Upper lobe of right lung (tissue), 1 donor: ENCODE measurements at regions not wholly inside any gene's neighbourhood (a gene's known extent, or its start where the extent isn't known, plus 50 kb on each side); places are given as distances from the start of the nearest gene placed in this dataset.

Source experiments
- ATAC-seq: fragments of 200-7000 bp; cut with Tn5 transposase; one replicate; pipeline ENCODE4 v1.9.1; 2020; ENCODE audit warnings: mild to moderate bottlenecking, moderate library complexity
- DNase-seq: peaks from one replicate; pipeline ENCODE4 v3.0.0-alpha.2; 2020
- H3K27ac ChIP-seq: fragments of 200-600 bp; one replicate; pipeline ENCODE4 v1.8.0; 2022
- H3K27me3 ChIP-seq: fragments of 200-600 bp; one replicate; pipeline ENCODE4 v1.8.0; 2022; ENCODE audit warnings: mild to moderate bottlenecking
- H3K36me3 ChIP-seq: fragments of 200-600 bp; one replicate; pipeline ENCODE4 v1.8.0; 2022
- H3K4me1 ChIP-seq: fragments of 200-600 bp; one replicate; pipeline ENCODE4 v1.8.0; 2022
- H3K4me3 ChIP-seq: fragments of 200-600 bp; one replicate; pipeline ENCODE4 v1.8.0; 2022; ENCODE audit warnings: mild to moderate bottlenecking
- H3K9me3 ChIP-seq: fragments of 200-600 bp; one replicate; pipeline ENCODE4 v1.8.0; 2022
- CTCF ChIP-seq: fragments of 200-600 bp; IDR thresholded peaks from one replicate; pipeline ENCODE4 v1.8.0; 2022; ENCODE audit warnings: antibody characterized with exemption
- intact Hi-C: fragments of 100-400 bp; cut with DNase I; formaldehyde crosslinking; loops from one replicate; pipeline ENCODE4 v1.11.0; 2022
- donor health status: DM: no; HTN: yes; CAD: no; lungs with severe emphysema.

- Histone ChIP-seq H3K27me3 (no peaks in the 10 kb centered on the region), H3K9me3 (no peaks in the 10 kb centered on the region), H3K4me1 (no peaks in the 10 kb centered on the region), H3K27ac (no peak overlapping the region), H3K4me3 (no peak overlapping the region), H3K36me3 (no peaks in the 10 kb centered on the region)
- TF ChIP-seq CTCF: no peak
- intact Hi-C loops: no loop called here
- no peak for ATAC-seq
- DNase-seq: no peak
Observed at GRCh38 chr1:70866542-70867264, 180.9 kb downstream of the PTGER3 start.

- TF ChIP-seq CTCF: no peak
- intact Hi-C loops: no loop called here
- DNase-seq (no peak), ATAC-seq (no peak)
- Histone ChIP-seq H3K9me3 (no peaks in the 10 kb centered on the region), H3K27me3 (no peaks in the 10 kb centered on the region), H3K4me3 (no peak overlapping the region), H3K4me1 (no peaks in the 10 kb centered on the region), H3K36me3 (no peaks in the 10 kb centered on the region), H3K27ac (no peak overlapping the region)
Observed at GRCh38 chr1:70871790-70872189, 175.8 kb downstream of the PTGER3 start.

- ATAC-seq (peak; percentile 60), DNase-seq (no peak)
- H3K36me3 ChIP-seq: no peaks in the 10 kb centered on the region
- TF ChIP-seq CTCF: no peak
- no peaks in the 10 kb centered on the region for H3K27me3 ChIP-seq
- intact Hi-C loops: no loop called here
- H3K4me1 ChIP-seq: no peaks in the 10 kb centered on the region
- no peak overlapping the region for H3K27ac ChIP-seq
- no peaks in the 10 kb centered on the region for H3K9me3 ChIP-seq
- no peak overlapping the region for H3K4me3 ChIP-seq
Observed at GRCh38 chr1:70874063-70874462, 173.6 kb downstream of the PTGER3 start.

- intact Hi-C loops: no loop called here
- Histone ChIP-seq H3K36me3 (no peaks in the 10 kb centered on the region), H3K27me3 (no peaks in the 10 kb centered on the region), H3K27ac (no peak overlapping the region), H3K4me3 (no peak overlapping the region), H3K4me1 (no peaks in the 10 kb centered on the region), H3K9me3 (no peaks in the 10 kb centered on the region)
- no peak for ATAC-seq
- TF ChIP-seq CTCF: no peak
- DNase-seq: no peak
Observed at GRCh38 chr1:70874818-70875217, 172.8 kb downstream of the PTGER3 start.

GRCh38 chr1:70877343-70877742 is 170.3 kb downstream of the PTGER3 start:
- no peaks in the 10 kb centered on the region for H3K4me1 ChIP-seq
- no peaks in the 10 kb centered on the region for H3K9me3 ChIP-seq
- no peaks in the 10 kb centered on the region for H3K36me3 ChIP-seq
- no peak overlapping the region for H3K27ac ChIP-seq
- no peak for ATAC-seq
- intact Hi-C loops: no loop called here
- H3K4me3 ChIP-seq: no peak overlapping the region
- TF ChIP-seq CTCF: no peak
- no peak for DNase-seq
- no peaks in the 10 kb centered on the region for H3K27me3 ChIP-seq

- DNase-seq (no peak), ATAC-seq (peak; percentile 64)
- intact Hi-C loops: no loop called here
Observed at GRCh38 chr1:70887936-70888335, 159.7 kb downstream of the PTGER3 start.

More at GRCh38 chr1:70887936-70888335, 159.7 kb downstream of the PTGER3 start:
- Histone ChIP-seq H3K36me3 (no peaks in the 10 kb centered on the region), H3K4me3 (no peak overlapping the region), H3K27me3 (no peaks in the 10 kb centered on the region), H3K4me1 (no peaks in the 10 kb centered on the region), H3K9me3 (no peaks in the 10 kb centered on the region), H3K27ac (no peak overlapping the region)
- no peak for TF ChIP-seq CTCF
